ENCODE measurements at regions not wholly inside any gene's neighbourhood (a gene's known extent, or its start where the extent isn't known, plus 50 kb on each side); places are given as distances from the start of the nearest gene placed in this dataset.

DNA sequence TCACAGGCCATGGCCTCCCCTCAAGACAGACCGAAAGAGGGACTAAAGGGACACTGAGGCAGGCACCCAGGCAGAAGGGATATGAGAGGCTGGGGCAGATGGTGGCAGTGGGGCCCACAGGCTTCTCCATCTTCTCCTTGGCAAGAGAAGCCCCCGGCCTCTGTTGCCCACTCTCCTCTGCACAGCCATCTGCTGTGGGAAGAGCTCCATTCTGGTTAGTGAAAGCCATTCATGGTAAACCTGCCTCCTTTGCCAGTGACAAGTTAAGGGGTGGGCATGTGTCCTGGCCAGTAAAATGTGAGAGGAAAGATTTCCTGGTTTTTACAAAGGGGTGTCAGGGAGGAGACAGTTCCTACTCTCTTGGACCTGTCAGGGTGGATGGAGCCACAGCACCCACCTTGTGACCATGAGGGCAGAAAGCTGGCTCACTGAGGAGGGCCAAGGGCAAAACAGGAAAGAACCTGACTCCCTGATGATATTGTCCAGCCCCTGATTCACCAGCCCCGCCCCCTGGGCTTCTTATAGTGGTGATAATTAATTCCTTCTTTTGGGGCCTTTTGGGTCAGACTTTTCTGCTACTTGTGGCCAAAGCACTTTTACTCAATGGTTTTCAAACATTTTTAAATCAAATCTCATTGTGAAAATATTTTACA is 130.4 kb upstream of the SMAD3 start:
- Histone ChIP-seq H3K36me3 (ENCODE audit: control insufficient read depth, insufficient read depth, low read length) (no peaks in the 10 kb centered on the region), H3K9me3 (ENCODE audit: control insufficient read depth, insufficient read depth, low read length) (peaks cover 3% of the 10 kb centered on the region), H3K4me3 (ENCODE audit: low read depth, low read length) (no peak overlapping the region), H3K9ac (ENCODE audit: low read depth, low read length) (no peak overlapping the region), H3K27me3 (ENCODE audit: control insufficient read depth, insufficient read depth, low read length) (no peaks in the 10 kb centered on the region), H3K4me1 (ENCODE audit: control insufficient read depth, insufficient read depth, low read length) (no peaks in the 10 kb centered on the region)

DNA sequence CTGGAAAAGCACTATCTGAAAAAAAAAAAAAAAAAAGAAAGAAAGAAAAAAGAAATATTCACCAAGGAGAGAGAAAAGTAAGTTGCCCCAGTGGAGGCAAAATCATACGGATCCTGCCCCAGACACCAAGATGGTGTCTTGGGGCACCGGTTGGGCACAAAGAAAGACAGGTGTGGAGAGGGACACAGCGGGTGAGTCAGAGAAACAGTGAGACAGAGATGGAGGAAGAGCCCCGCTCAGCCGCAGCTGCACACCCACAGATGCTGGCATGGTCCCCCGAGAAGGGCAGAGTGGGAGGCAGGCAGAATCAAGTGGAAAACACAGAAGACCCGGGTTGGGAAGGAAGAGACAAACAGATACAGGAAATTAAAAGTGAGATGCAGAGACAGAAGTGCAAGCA is 129.7 kb upstream of the SMAD3 start:
- Histone ChIP-seq H3K4me1 (ENCODE audit: control insufficient read depth, insufficient read depth, low read length) (no peaks in the 10 kb centered on the region), H3K4me3 (ENCODE audit: low read depth, low read length) (no peak overlapping the region), H3K9me3 (ENCODE audit: control insufficient read depth, insufficient read depth, low read length) (peaks cover 3% of the 10 kb centered on the region), H3K9ac (ENCODE audit: low read depth, low read length) (no peak overlapping the region), H3K36me3 (ENCODE audit: control insufficient read depth, insufficient read depth, low read length) (no peaks in the 10 kb centered on the region), H3K27me3 (ENCODE audit: control insufficient read depth, insufficient read depth, low read length) (no peaks in the 10 kb centered on the region)

DNA sequence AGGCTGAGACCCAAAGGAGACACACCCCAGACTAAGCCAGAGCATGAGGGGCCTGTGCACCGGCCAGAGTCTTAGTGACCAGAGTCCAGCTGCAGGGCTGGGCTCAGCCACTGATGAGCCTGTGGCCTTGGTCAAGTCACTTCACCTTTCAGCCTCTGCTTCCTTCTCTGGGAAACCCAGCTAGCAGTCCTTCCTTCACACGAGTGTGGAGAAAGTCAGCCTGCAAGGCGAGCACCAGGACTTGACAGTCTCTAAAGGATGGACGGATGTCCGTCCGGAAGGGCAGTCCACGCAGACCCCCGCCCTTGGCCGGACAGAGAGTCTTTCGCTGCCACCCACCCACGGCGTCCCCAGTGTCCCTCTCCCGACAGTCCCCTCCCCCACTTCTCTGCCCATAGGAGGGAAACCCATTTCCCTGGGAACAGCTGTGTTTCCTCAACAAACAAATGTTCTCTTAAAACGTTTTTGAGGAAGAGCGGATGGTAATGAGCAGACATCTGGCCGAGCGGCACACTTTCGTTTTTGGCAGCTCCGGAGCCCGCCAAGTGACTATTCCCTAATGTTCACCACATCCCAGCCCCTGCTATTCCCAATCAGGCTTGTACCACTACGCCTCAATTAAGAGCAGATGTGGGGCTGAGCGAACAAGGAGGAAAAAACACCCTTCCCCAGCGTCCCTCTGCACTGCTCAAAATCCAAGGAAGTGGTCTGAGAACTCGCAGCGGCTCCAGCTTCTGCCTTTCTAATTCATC is 129.1 kb upstream of the SMAD3 start:
- no peaks in the 10 kb centered on the region for H3K27me3 ChIP-seq (ENCODE audit: control insufficient read depth, insufficient read depth, low read length)
- no peak overlapping the region for H3K4me3 ChIP-seq (ENCODE audit: low read depth, low read length)
- H3K36me3 ChIP-seq (ENCODE audit: control insufficient read depth, insufficient read depth, low read length): no peaks in the 10 kb centered on the region
- no peak overlapping the region for H3K9ac ChIP-seq (ENCODE audit: low read depth, low read length)
- H3K4me1 ChIP-seq (ENCODE audit: control insufficient read depth, insufficient read depth, low read length): no peaks in the 10 kb centered on the region
- H3K9me3 ChIP-seq (ENCODE audit: control insufficient read depth, insufficient read depth, low read length): peaks cover 3% of the 10 kb centered on the region

DNA sequence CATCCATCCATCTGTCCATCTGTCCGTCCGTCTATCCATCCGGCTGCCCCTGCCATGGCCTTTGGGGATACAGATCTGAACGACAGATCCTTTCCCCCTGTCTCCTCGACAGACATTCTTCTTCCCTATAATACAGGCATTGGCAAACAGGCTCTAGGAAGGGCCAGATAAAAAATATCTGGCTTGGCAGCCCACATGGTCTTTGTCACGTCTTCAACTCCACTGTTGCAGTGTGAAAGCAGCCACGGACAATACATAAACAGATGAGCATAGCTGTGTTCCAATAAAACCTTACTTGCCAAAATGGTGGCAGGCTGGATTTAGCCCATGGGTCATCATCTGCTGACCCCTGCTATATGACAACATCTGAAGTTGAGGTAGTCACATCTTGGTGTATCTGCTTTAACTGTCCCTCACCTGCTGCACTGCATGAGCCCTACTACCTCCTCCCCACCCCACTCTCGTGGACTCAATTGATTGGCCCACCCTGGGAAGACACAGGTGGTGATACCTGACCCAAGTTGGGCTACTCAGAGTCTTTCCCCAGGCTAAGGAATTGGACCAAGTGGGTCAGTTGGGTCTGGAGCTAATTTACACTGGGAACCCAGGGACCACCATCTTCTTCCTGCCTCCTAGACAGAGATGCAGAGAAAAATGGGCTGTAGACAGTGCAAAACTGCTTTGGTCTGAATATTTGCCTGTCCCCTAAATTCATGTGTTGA is 128.4 kb upstream of the SMAD3 start:
- Histone ChIP-seq H3K27me3 (ENCODE audit: control insufficient read depth, insufficient read depth, low read length) (no peaks in the 10 kb centered on the region), H3K4me1 (ENCODE audit: control insufficient read depth, insufficient read depth, low read length) (no peaks in the 10 kb centered on the region), H3K4me3 (ENCODE audit: low read depth, low read length) (no peak overlapping the region), H3K36me3 (ENCODE audit: control insufficient read depth, insufficient read depth, low read length) (no peaks in the 10 kb centered on the region), H3K9ac (ENCODE audit: low read depth, low read length) (no peak overlapping the region), H3K9me3 (ENCODE audit: control insufficient read depth, insufficient read depth, low read length) (peaks cover 3% of the 10 kb centered on the region)

DNA sequence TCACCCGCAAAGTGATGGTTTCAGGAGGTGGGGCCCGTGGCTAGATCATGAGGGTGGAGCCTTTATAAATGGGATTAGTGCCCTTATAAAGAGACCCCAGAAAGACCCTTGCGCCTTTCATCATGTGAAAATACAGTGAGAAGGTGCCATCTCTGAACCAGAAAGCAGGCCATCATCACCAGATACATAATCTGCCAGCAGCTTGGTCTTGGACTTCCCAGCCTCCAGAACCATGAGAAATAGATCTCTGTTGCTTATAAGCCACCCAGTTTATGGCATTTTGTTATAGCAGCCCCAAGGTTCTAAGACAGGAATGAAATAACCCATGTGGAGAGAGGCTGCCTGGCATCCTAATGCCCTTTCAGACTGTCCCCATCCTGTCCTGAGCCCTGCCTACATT is 127.8 kb upstream of the SMAD3 start:
- Histone ChIP-seq H3K9ac (ENCODE audit: low read depth, low read length) (no peak overlapping the region), H3K27me3 (ENCODE audit: control insufficient read depth, insufficient read depth, low read length) (no peaks in the 10 kb centered on the region), H3K4me1 (ENCODE audit: control insufficient read depth, insufficient read depth, low read length) (no peaks in the 10 kb centered on the region), H3K9me3 (ENCODE audit: control insufficient read depth, insufficient read depth, low read length) (peaks cover 3% of the 10 kb centered on the region), H3K4me3 (ENCODE audit: low read depth, low read length) (no peak overlapping the region), H3K36me3 (ENCODE audit: control insufficient read depth, insufficient read depth, low read length) (no peaks in the 10 kb centered on the region)

DNA sequence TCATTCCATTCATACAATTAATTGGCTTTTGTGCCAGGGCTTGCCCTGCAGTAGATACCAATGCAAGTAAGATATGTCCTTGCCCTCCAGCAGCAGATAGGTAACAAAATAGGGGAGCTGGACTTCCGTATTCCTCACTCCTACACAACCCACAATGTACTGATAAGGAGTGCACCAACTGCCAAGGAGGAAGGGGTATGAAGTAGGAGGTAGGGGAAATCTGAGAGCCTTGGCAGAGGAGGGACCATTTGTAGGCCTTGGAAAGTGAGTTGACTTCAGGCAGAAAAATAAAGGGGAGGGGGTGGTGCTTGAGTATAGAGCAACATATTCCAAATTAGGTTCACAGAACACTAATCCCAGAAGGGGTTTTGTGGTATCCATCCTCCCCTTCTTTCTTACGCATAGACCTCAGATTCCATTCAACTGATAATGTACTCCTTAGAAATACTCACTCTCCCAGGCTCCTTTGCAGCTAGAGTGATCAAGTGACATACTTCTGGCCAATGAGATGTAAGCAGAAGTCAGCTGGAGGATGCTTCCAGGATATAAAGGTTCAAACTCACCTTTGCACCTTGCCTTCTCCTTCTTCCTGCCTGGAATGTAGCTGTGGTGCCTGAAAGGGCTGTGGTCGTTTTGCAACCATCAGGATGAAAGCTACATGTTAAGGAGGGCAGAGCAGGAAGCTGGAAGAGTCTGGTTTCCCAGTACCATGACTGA is 127.1 kb upstream of the SMAD3 start:
- no peaks in the 10 kb centered on the region for H3K4me1 ChIP-seq (ENCODE audit: control insufficient read depth, insufficient read depth, low read length)
- H3K27me3 ChIP-seq (ENCODE audit: control insufficient read depth, insufficient read depth, low read length): no peaks in the 10 kb centered on the region
- H3K9me3 ChIP-seq (ENCODE audit: control insufficient read depth, insufficient read depth, low read length): peaks cover 3% of the 10 kb centered on the region
- no peak overlapping the region for H3K9ac ChIP-seq (ENCODE audit: low read depth, low read length)
- H3K36me3 ChIP-seq (ENCODE audit: control insufficient read depth, insufficient read depth, low read length): no peaks in the 10 kb centered on the region
- no peak overlapping the region for H3K4me3 ChIP-seq (ENCODE audit: low read depth, low read length)

DNA sequence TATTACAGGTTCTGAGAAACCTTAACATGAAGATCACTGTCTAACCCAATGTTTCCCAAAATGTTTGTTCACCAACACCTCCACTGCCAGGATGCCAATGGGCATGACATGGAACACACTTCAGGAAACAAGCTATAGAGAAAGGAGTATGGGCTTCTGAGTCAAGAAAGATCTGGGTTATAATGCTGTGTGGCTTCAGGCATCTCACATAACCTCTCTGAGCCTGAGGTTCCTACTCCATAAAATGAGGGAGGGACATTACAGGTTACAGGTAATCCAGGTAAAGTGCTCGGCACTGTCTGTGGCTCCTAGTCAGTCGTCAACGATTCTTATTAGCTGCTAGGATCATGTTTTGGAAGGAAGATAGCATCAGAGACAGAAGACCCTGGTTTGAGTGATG is 126.4 kb upstream of the SMAD3 start:
- Histone ChIP-seq H3K27me3 (ENCODE audit: control insufficient read depth, insufficient read depth, low read length) (no peaks in the 10 kb centered on the region), H3K4me3 (ENCODE audit: low read depth, low read length) (no peak overlapping the region), H3K36me3 (ENCODE audit: control insufficient read depth, insufficient read depth, low read length) (no peaks in the 10 kb centered on the region), H3K9ac (ENCODE audit: low read depth, low read length) (no peak overlapping the region), H3K4me1 (ENCODE audit: control insufficient read depth, insufficient read depth, low read length) (no peaks in the 10 kb centered on the region), H3K9me3 (ENCODE audit: control insufficient read depth, insufficient read depth, low read length) (peaks cover 1% of the 10 kb centered on the region)

DNA sequence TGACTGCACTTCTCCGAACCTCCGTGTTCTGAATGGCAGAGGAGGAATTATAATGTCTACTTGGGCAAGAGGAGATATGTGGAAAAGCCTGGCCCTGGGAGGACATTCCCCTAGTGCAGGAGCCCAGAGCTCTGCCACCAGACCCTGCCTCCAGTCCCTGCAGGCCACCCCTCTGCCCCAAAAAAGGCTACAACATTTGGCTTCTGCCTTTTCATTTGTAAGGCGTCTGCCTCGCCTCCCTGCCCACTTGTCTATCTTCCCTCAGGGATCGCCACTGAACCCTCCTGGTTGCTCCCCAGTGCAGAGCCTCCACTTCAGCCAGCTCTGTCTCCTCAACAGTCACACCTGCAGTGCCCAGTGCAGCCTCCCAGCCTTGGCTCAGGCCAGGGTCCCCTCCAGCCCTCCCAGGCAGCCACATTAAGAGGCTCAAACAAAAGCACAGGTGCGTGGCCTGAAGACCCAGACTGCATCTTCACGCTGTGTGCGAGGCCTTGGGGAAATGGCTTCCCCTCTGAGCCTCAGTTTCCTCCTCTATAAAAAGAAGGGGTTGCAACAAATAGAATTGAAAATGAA is 125.9 kb upstream of the SMAD3 start:
- Histone ChIP-seq H3K36me3 (ENCODE audit: control insufficient read depth, insufficient read depth, low read length) (no peaks in the 10 kb centered on the region), H3K9me3 (ENCODE audit: control insufficient read depth, insufficient read depth, low read length) (no peaks in the 10 kb centered on the region), H3K4me1 (ENCODE audit: control insufficient read depth, insufficient read depth, low read length) (no peaks in the 10 kb centered on the region), H3K9ac (ENCODE audit: low read depth, low read length) (no peak overlapping the region), H3K4me3 (ENCODE audit: low read depth, low read length) (no peak overlapping the region), H3K27me3 (ENCODE audit: control insufficient read depth, insufficient read depth, low read length) (no peaks in the 10 kb centered on the region)

DNA sequence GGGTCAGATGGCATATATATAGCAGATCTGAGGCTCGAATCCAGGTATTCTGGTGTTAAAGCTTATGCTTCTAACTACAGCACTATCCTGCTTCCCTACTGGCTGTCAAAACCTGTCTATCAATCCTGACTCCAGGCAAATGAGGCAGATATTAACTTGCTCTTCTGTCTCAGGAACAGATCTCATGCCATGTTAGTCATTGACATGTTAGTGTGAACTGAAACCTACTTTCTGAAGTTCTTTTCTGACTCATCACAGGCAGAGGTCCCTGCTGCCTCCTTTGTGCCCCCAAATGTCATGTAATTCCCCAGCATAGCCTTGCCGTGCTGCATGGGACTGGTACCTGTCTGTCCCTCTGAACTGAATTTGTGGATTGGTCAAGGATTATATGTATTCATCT is 125.0 kb upstream of the SMAD3 start:
- Histone ChIP-seq H3K4me3 (ENCODE audit: low read depth, low read length) (no peak overlapping the region), H3K9ac (ENCODE audit: low read depth, low read length) (no peak overlapping the region), H3K27me3 (ENCODE audit: control insufficient read depth, insufficient read depth, low read length) (no peaks in the 10 kb centered on the region), H3K4me1 (ENCODE audit: control insufficient read depth, insufficient read depth, low read length) (no peaks in the 10 kb centered on the region), H3K36me3 (ENCODE audit: control insufficient read depth, insufficient read depth, low read length) (no peaks in the 10 kb centered on the region), H3K9me3 (ENCODE audit: control insufficient read depth, insufficient read depth, low read length) (no peaks in the 10 kb centered on the region)

DNA sequence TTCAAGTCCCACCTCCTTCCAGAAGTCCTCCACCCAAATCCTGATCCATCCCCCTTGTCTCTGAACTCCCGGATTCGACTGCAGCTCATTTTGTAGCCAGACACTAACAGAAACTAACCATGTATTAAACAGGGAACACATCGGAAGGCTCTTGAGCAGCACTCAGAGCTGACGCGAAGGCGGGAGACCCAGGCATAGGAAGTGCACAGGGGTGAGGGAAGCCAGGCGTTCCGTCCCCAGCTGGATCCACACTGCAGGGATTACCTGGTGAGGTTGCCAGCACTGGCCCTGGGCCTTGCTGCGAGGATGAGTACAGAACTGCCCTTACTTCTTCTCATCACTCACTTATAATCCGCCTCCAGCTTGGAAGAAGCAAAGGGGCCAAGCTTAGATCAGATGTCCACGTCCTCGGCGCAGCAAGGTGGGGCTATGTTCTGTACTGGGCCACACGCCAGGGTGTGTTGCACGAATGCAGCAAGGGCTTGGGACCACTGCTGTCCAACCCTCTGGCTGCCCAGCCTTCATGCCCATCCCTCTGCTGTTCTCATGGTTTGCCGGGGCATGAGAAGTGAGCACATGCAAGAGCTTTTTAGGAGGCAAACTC is 124.2 kb upstream of the SMAD3 start:
- Histone ChIP-seq H3K9me3 (ENCODE audit: control insufficient read depth, insufficient read depth, low read length) (no peaks in the 10 kb centered on the region), H3K36me3 (ENCODE audit: control insufficient read depth, insufficient read depth, low read length) (no peaks in the 10 kb centered on the region), H3K27me3 (ENCODE audit: control insufficient read depth, insufficient read depth, low read length) (no peaks in the 10 kb centered on the region), H3K9ac (ENCODE audit: low read depth, low read length) (no peak overlapping the region), H3K4me1 (ENCODE audit: control insufficient read depth, insufficient read depth, low read length) (no peaks in the 10 kb centered on the region), H3K4me3 (ENCODE audit: low read depth, low read length) (no peak overlapping the region)

DNA sequence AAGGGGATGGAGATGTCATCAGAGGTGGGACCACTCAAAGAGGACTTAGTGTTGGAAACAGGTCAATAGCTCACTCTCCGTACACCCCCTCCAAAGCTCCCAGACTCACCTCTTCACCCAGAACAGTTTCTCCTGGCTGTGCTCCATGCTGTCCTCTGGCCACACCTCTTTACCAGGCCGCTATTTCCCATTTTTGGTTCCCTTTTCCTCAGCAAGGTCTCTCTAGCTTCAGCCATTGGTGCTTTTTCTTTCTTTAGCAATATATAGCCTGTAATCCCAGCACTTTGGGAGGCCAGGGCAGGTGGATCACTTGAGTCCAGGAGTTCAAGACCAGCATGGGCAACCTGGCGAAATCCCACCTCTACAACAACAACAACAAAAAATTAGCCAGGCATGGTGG is 123.6 kb upstream of the SMAD3 start:
- Histone ChIP-seq H3K9ac (ENCODE audit: low read depth, low read length) (no peak overlapping the region), H3K36me3 (ENCODE audit: control insufficient read depth, insufficient read depth, low read length) (no peaks in the 10 kb centered on the region), H3K27me3 (ENCODE audit: control insufficient read depth, insufficient read depth, low read length) (no peaks in the 10 kb centered on the region), H3K4me3 (ENCODE audit: low read depth, low read length) (no peak overlapping the region), H3K4me1 (ENCODE audit: control insufficient read depth, insufficient read depth, low read length) (no peaks in the 10 kb centered on the region), H3K9me3 (ENCODE audit: control insufficient read depth, insufficient read depth, low read length) (no peaks in the 10 kb centered on the region)

Data from iPS-15b (cell line).